ENCODE measurements at regions not wholly inside any gene's neighbourhood (a gene's known extent, or its start where the extent isn't known, plus 50 kb on each side); places are given as distances from the start of the nearest gene placed in this dataset.
"Not testable (repeated sequence)": the region's sequence is repeated elsewhere in the genome, so short reads cannot be mapped to it uniquely, and the experiment has no call there.

DNA sequence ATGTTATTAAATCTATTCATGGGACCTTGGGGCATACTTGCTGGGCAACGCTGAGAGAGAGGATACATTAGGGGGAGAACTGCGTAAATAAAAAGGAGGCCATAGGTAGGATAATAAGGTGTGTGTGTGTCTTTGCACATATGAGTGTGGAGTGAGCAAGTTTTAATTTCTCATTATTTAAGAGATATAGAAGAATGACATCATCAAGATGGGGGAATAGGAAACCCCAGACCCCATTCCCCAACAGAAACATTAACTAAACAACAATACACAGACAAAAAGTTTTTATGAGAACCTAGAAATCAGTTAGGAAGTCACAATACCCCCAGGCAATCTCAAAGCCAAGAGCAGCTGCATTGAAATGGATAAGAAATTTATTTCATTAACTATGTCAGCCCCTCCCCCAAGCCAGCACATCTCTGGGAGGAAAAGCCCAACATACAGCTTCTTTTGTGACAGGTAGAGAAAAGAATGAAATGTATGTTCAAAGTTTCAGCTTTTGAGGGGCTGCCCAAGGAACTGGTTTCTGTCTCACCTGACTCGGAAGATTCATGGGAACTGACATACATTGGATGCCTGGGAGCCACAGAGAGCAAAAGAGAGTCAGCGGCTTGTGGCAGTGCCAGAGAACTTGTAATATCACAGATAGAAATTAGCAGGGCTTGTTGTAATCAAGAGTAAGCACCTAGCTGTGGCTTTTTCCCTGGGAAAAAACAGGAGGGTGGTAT lies 234.3 kb upstream of the NFIA start:
- DNase-seq = no peak

- no peak for DNase-seq
Measured at GRCh38 chr1:60847391-60847790, 235.0 kb upstream of the NFIA start.

DNA sequence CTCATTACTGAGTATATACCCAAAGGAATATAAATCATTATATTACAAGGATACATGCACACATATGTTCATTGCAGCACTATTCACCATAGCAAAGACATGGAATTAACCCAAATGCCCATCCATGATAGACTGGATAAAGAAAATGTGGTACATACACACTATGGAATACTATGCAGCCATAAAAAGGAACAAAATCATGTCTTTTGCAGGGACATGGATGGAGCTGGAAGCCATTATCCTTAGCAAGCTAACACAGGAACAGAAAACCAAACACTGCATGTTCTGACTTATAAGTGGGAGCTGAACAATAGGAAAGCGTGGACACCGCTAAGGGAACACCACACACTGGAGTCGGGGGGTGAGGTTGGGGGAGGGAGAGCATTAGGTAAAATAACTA lies 236.7 kb upstream of the NFIA start:
- DNase-seq = not testable (repeated sequence)

GRCh38 chr1:60842304-60842703 lies 240.1 kb upstream of the NFIA start:
- no peak for DNase-seq

DNA sequence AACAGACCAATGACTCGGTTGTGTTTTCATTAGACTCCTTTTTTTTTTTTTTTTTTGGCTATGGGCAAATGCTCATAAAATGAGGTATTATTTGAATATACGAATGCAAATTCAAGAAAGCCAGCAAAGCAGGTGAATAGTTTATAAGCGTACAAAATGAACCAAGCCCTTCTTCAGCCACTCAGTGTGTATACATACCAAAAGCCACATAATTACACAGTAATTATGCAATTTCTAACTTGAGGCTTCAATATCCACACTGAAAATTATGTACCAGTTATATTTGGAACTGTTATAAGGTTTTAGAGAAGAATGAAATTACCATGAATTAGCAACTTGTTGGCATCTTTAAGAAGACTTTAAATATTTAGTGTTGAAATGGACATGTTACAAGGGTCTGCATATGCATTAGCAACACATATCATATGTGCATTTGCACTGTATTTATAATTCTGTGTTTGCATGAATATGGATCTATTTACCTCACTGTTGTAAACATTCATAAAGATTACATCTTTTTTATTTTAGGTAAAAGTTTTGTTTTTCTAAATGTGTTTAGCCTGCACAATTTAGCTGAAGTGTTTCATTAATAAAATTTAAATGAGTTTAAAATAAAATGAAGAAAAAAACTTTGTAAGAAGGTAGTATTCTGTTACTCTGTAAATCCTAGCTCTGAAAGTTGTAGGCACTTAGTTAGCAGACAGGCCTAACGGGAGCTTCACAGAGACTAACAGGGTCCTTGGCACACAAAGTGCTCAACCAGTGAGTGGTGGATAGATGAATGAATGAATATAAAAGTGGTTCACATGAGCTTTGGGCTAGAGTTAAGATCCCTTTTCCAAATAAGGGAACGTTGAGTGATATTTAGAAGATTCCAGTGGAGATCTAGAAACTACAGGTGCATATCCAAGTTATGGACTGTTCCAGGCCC lies 241.0 kb upstream of the NFIA start:
- DNase-seq = no peak

DNA sequence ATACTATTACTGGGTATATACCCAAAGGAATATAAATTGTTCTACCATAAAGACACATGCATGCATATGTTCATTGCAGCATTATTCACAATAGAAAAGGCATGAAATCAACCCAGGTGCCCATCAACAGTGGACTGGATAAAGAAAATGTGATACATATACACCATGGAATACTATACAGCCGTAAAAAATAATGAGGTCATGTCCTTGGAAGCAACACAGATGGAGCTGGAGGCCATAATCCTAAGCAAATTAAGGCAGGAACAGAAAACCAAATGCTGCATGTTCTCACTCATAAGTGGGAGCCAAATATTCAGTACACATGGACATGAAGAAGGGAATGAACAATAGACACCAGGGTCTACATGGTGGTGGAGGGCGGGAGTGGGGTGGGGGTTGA lies 241.9 kb upstream of the NFIA start:
- DNase-seq = not testable (repeated sequence)

DNA sequence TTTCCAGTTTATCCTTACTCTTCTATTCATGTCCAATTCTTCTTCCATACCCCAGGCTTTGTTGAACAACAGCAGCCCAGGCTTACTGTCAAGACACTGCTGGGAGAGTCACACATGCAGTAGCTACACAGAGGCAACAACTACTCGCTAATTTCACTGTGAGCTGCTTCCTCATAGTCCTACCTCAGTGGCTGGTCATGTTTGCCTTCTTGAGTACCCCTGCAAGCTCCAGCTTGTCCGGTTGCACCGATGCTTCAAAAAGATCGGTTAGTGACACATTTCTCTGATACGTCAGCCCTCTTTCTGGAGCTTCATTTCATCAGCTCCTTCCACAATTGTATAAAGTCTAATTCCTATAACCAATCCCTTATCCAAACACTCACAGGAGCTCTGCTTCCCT lies 246.7 kb upstream of the NFIA start:
- DNase-seq = no peak

- DNase-seq = no peak
Measured at GRCh38 chr1:60833173-60833572, 249.2 kb upstream of the NFIA start.

- no peak for DNase-seq
Measured at GRCh38 chr1:60832367-60832766, 250.0 kb upstream of the NFIA start.

GRCh38 chr1:60831780-60832179 lies 250.6 kb upstream of the NFIA start:
- DNase-seq = no peak

DNA sequence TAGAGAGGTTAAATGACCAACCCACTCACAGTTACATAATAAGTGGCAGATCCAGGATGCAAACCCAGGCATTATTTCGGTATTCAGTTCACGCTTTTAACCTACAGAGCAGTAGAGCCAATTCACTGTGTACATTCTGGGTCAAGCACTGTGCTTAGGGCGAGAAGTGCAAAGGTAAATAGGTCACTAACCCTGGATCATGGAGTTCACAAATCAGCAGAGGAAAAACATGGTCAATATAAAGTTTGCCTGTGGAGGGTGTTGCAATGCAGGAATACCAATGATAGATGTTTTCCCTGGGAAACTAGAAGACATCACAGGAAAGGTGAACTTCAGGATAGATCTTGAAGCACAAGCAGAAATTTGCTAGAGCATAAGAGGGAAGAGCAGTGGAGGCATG lies 253.4 kb upstream of the NFIA start:
- no peak for DNase-seq

DNA sequence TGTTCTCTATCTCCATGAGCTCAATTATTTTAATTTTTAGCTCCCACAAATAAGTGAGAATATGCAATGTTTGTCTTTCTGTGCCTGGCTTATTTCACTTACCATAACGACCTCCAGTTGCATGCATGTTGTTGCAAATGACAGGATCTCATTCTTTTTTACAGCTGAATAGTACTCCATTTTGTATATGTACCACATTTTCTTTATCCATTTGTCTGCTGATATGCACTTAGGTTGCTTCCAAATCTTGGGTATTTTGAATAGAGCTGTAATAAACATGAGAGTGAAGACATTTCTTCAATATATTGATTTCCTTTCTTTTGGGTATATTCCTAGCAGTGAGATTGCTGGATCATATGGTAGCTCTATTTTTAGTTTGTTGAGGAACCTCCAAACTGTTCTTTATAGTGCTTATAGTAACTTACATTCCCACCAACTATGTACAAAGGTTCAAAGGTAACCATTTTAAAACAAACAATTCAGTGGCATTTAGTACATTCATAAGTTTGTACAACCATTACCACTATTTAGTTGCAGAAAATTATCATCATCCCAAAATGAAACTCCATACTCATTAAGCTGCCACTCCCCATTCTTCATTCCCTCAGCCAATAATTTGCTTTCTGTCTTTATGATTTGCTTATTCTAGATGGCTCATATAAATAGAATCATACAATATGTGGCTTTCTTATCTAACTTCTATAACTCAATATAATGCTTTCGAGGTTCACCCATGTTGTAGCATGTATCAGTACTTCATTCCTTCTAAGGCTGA lies 255.9 kb upstream of the NFIA start:
- no peak for DNase-seq

DNA sequence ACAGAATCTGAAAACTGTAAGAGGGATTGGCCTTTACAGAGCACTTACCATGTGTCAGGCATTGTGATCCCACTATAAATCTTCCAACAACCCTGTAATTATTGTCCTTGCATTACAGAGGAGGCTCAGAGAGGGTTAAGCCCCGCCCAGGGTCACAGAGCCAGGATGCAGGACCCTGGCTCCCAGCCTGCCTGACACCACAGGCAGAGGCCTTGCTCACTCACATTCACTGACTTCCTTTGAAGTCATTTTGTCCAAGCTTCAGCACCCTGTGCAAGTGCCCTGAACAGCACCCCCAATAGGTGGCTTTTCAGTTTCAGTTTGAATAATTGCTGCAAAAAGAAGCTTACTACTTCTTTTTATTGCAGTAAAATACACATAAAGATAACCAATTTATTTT lies 256.8 kb upstream of the NFIA start:
- DNase-seq = peak; percentile 39

GRCh38 chr1:60823151-60823550 lies 259.2 kb upstream of the NFIA start:
- no peak for DNase-seq

DNA sequence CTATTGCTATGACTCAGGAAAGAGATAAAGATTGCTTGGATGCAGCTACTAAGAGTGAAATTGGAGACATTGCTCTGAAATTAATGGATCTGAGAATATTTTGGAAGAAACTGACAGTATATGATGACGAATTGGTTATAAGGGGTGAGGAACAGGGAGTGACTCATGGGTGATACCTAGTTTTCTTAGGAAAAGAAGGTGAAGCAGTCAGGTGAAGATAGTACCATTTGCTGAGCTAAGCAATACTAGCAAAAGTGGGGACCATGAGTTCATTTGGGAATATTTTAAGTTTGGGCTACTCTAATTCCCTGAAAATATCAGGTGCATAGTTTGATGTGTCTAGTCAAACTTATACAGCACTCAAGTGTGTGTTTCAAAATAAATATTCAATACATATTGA lies 260.1 kb upstream of the NFIA start:
- DNase-seq = no peak

- DNase-seq = no peak
Measured at GRCh38 chr1:60821156-60821555, 261.2 kb upstream of the NFIA start.

DNA sequence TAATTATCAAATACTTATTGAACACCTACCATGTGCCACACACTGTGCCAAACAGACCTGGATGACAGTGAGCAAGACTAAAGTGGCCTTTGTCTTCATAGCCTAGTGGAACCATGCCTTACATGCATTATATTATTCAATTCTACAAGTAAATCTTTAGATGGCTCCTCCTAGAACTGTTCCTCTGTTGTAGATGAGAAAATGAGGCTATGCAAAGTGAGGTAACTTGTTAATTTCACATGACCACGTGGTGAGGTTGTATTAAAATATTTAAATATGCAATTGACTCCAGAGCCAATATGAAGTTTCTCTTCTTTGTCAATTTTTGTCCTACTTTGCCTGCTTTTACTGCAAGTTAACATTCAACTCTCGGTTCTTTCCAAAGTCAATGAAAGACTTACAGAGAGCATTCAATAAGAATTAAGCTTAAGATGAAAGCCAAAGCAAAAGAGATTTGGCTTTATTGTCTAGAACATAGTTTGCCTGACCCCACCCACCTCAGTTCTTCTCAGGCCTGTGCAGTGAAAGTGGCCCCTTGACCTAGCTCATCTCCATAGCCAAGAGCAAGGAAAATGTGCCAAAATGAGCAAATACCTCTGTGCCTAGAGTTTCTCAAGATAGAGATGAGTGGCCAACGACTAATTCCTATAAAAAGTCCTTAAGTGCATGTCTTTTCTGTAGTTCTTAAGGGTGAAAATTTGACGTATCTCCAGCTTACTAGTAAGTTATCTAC lies 263.2 kb upstream of the NFIA start:
- no peak for DNase-seq

DNA sequence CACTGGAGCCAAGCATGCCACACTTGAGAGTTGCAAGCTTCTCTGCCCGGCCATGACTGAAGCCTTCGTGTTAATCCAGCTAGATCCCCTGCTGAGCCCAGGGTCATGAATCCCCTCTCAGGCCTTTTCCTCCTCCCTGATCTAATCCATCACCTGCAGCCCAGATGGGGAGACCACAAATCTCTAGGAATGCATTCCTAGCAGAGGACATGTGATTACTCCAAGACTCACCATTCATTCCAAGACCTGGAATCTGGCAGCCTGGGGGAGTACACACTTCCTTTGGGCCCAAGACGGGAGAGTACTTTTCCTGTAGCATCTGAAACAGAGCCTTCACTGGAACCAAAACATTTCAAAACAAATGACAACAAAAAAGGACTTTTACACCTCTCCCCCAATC lies 269.3 kb upstream of the NFIA start:
- DNase-seq = peak; percentile 37

- DNase-seq = peak; percentile 9
Measured at GRCh38 chr1:60809204-60809980, 273.0 kb upstream of the NFIA start.

- DNase-seq = no peak
Measured at GRCh38 chr1:60808676-60809075, 273.7 kb upstream of the NFIA start.

DNA sequence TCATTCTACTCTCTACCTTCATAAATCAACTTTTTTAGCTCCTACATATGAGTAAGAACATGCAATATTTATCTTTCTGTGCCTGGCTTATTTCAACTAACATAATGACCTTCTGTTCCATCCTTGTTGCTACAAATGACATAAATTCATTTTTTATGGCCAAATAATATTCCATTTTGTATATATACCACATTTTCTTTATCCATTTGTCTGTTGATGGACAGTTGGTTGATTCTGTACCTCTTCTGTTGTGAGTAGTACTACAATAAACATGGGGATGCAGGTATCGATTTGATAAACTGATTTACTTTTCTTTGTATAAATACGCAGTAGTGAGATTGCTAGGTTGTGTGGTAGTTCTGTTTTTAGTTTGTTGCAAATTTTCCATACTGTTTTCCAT lies 279.5 kb upstream of the NFIA start:
- no peak for DNase-seq

- no peak for DNase-seq
Measured at GRCh38 chr1:60797351-60797750, 285.0 kb upstream of the NFIA start.

Data from NCI-H82 (cell line).